H1 (cell line): ENCODE measurements at regions not wholly inside any gene's neighbourhood (a gene's known extent, or its start where the extent isn't known, plus 50 kb on each side); places are given as distances from the start of the nearest gene placed in this dataset.

Source experiments
- CTCF ChIA-PET: fragments of 300-600 bp; sonication (Branson Sonifier 250); formaldehyde crosslinking; loops from one replicate; lab custom pipeline; 2021; ENCODE audit not compliant: partially characterized antibody; lab: Charles Lee
- POLR2A ChIA-PET: fragments of 300-600 bp; sonication (Branson Sonifier 250); formaldehyde crosslinking; loops from one replicate; lab custom pipeline; 2021; ENCODE audit warnings: inconsistent platforms; ENCODE audit not compliant: partially characterized antibody; lab: Charles Lee
- DNase-seq, 2 experiments: peaks; one replicate each; pipeline versions ENCODE4 v3.0.0 to v3.0.0-alpha.2; 2010 to 2022; ENCODE audit warnings: low spot score in 2 of 2, low read depth in 1 of 2, mixed read lengths in 1 of 2
- FAIRE-seq: peaks from 2 replicates; lab custom pipeline; 2011; peaks lifted over from hg19 to GRCh38; lab: Jason Lieb, UNC
- H2AFZ ChIP-seq: 2 replicates; pipeline ENCODE4 v1.8.1; 2012; ENCODE audit warnings: low read length, inconsistent platforms
- H2AK5ac ChIP-seq: 2 replicates; pipeline ENCODE4 v1.6.1; 2013; ENCODE audit warnings: low read depth, low read length
- H2BK120ac ChIP-seq: replicated peaks from 2 replicates; pipeline ENCODE3; 2013; ENCODE audit warnings: low read depth, low read length, inconsistent platforms
- H2BK12ac ChIP-seq: 2 replicates; pipeline ENCODE4 v1.6.1; 2013; ENCODE audit warnings: low read depth, low read length
- H2BK15ac ChIP-seq: 2 replicates; pipeline ENCODE4 v1.6.1; 2013; ENCODE audit warnings: low read length
- H2BK20ac ChIP-seq: 2 replicates; pipeline ENCODE4 v1.6.1; 2013; ENCODE audit warnings: low read length
- H2BK5ac ChIP-seq: 2 replicates; pipeline ENCODE4 v1.6.1; 2013; ENCODE audit warnings: low read depth, low read length
- H3K14ac ChIP-seq: 2 replicates; pipeline ENCODE4 v1.6.1; 2013; ENCODE audit warnings: inconsistent platforms; ENCODE audit not compliant: insufficient read length
- H3K18ac ChIP-seq: 2 replicates; pipeline ENCODE4 v1.6.1; 2013; ENCODE audit warnings: low read length; ENCODE audit errors: extremely low read depth
- H3K23ac ChIP-seq: 2 replicates; pipeline ENCODE4 v1.6.1; 2013; ENCODE audit warnings: inconsistent platforms; ENCODE audit not compliant: insufficient read length
- H3K23me2 ChIP-seq: 2 replicates; pipeline ENCODE4 v1.6.1; 2013; ENCODE audit warnings: low read depth, low read length
- H3K27ac ChIP-seq: 2 replicates; pipeline ENCODE4 v1.6.1; 2011; ENCODE audit warnings: low read depth, low read length, inconsistent platforms
- H3K27me3 ChIP-seq, 4 experiments: replicated peaks in 1 of 4; 1 replicate in 1 of 4; 2 replicates in 3 of 4; pipeline versions ENCODE4 v1.6.1 to v1.8.1; 2011 to 2013; ENCODE audit warnings: low read length in 3 of 4, mild to moderate bottlenecking in 3 of 4, inconsistent platforms in 2 of 4, mixed read lengths in 2 of 4, moderate library complexity in 1 of 4; ENCODE audit not compliant: control insufficient read depth in 3 of 4, insufficient read depth in 3 of 4; ENCODE audit errors: extremely low read depth in 1 of 4
- H3K36me3 ChIP-seq, 4 experiments: 2 replicates each; pipeline versions ENCODE4 v1.6.1 to v1.8.1; 2011 to 2013; ENCODE audit warnings: mild to moderate bottlenecking in 4 of 4, low read length in 3 of 4, moderate library complexity in 2 of 4, control low read depth in 1 of 4, inconsistent platforms in 1 of 4; ENCODE audit not compliant: insufficient read depth in 4 of 4, control insufficient read depth in 2 of 4
- H3K4ac ChIP-seq: replicated peaks from 2 replicates; pipeline ENCODE3; 2013; ENCODE audit warnings: low read length, low read depth, mixed read lengths, inconsistent platforms; ENCODE audit not compliant: insufficient read length
- H3K4me1 ChIP-seq, 4 experiments: replicated peaks in 1 of 4; 1 replicate in 1 of 4; 2 replicates in 3 of 4; pipeline versions ENCODE4 v1.6.1 to v1.8.1; 2011 to 2013; ENCODE audit warnings: low read length in 3 of 4, inconsistent platforms in 2 of 4, mixed read lengths in 1 of 4; ENCODE audit not compliant: insufficient read depth in 4 of 4, control insufficient read depth in 3 of 4
- H3K4me2 ChIP-seq, 2 experiments: 2 replicates each; pipeline versions ENCODE4 v1.6.1 to v1.8.1; 2011 to 2013; ENCODE audit warnings: low read depth in 2 of 2, low read length in 2 of 2, control low read depth in 1 of 2, inconsistent platforms in 1 of 2, mild to moderate bottlenecking in 1 of 2; ENCODE audit not compliant: insufficient read depth in 1 of 2
- H3K4me3 ChIP-seq, 4 experiments: fragments of 200-600, 300-600 bp in 1 of 4; sonication (generic), shearing (Covaris generic), sonication (Bioruptor Twin) in 1 of 4; 2 replicates each; pipeline versions ENCODE4 v1.5.1 to v1.8.1; 2011 to 2016; ENCODE audit warnings: low read length in 4 of 4, low read depth in 3 of 4, control low read depth in 2 of 4, inconsistent platforms in 2 of 4, mild to moderate bottlenecking in 2 of 4, mixed read lengths in 1 of 4, moderate library complexity in 1 of 4; ENCODE audit not compliant: insufficient read depth in 2 of 4; ENCODE audit errors: extremely low read depth in 1 of 4
- H3K56ac ChIP-seq: replicated peaks from 2 replicates; pipeline ENCODE3; 2013; ENCODE audit warnings: low read depth, mild to moderate bottlenecking, mixed read lengths, low read length, inconsistent platforms; ENCODE audit not compliant: insufficient read length
- H3K79me1 ChIP-seq: 2 replicates; pipeline ENCODE4 v1.6.1; 2013; ENCODE audit warnings: low read depth, low read length, control low read depth
- H3K79me2 ChIP-seq, 2 experiments: 2 replicates each; pipeline versions ENCODE4 v1.6.1 to v1.8.1; 2012 to 2013; ENCODE audit warnings: low read length in 2 of 2, mild to moderate bottlenecking in 2 of 2, inconsistent platforms in 1 of 2; ENCODE audit not compliant: insufficient read depth in 2 of 2, control insufficient read depth in 1 of 2
- H3K9ac ChIP-seq, 4 experiments: replicated peaks in 1 of 4; 1 replicate in 1 of 4; 2 replicates in 3 of 4; pipeline versions ENCODE4 v1.6.1 to v1.8.1; 2011 to 2013; ENCODE audit warnings: low read depth in 3 of 4, low read length in 3 of 4, control low read depth in 2 of 4, mild to moderate bottlenecking in 2 of 4, moderate library complexity in 2 of 4, inconsistent platforms in 1 of 4; ENCODE audit errors: extremely low read depth in 1 of 4
- H3K9me3 ChIP-seq, 2 experiments: 2 replicates each; pipeline versions ENCODE4 v1.6.1 to v1.8.1; 2012 to 2013; ENCODE audit warnings: mild to moderate bottlenecking in 2 of 2, moderate library complexity in 2 of 2, control low read depth in 1 of 2, inconsistent platforms in 1 of 2, low read depth in 1 of 2, low read length in 1 of 2, mixed read lengths in 1 of 2; ENCODE audit not compliant: insufficient read depth in 2 of 2
- H4K20me1 ChIP-seq, 2 experiments: replicated peaks in 1 of 2; 2 replicates each; pipeline versions ENCODE3 to v1.8.1; 2011 to 2013; ENCODE audit warnings: inconsistent platforms in 2 of 2, low read length in 2 of 2, mild to moderate bottlenecking in 1 of 2; ENCODE audit not compliant: insufficient read depth in 2 of 2, control insufficient read depth in 1 of 2
- H4K5ac ChIP-seq: 2 replicates; pipeline ENCODE4 v1.6.1; 2013; ENCODE audit warnings: low read length, low read depth, mixed read lengths, inconsistent platforms; ENCODE audit not compliant: insufficient read length
- H4K8ac ChIP-seq: 2 replicates; pipeline ENCODE4 v1.8.0; 2013; ENCODE audit warnings: mild to moderate bottlenecking, moderate library complexity, low read length, inconsistent platforms; ENCODE audit not compliant: insufficient read depth; ENCODE audit errors: extremely low read depth
- H4K91ac ChIP-seq: replicated peaks from 2 replicates; pipeline ENCODE3; 2013; ENCODE audit warnings: low read length, mixed read lengths, inconsistent platforms; ENCODE audit not compliant: insufficient read length
- CHD7 ChIP-seq: fragments of 300-600 bp; sonication (generic); IDR thresholded peaks from 2 replicates; pipeline ENCODE4 v1.7.1; 2012; ENCODE audit warnings: low read length, moderate library complexity, mild to moderate bottlenecking, inconsistent platforms; ENCODE audit not compliant: insufficient replicate concordance
- WGBS, 2 experiments: shearing (Covaris generic) in 1 of 2; methylation state at CpG; one replicate each; pipeline versions ENCODE4 v1.1.6 to v1.1.7; 2013 to 2015; ENCODE audit warnings: low lambda C conversion rate in 2 of 2, mixed read lengths in 2 of 2, inconsistent platforms in 1 of 2, low coverage in 1 of 2, missing lambda C conversion rate in 1 of 2; ENCODE audit not compliant: insufficient replicate concordance in 2 of 2, insufficient coverage in 1 of 2, insufficient read length in 1 of 2; ENCODE audit errors: extremely low coverage in 1 of 2, missing lambda C conversion rate in 1 of 2; 5-methylcytosine and 5-hydroxymethylcytosine counted together

- FAIRE-seq: no peak
- H2BK15ac ChIP-seq: no peak overlapping the region
- no peaks in the 10 kb centered on the region for H3K27me3 ChIP-seq
- H3K36me3 ChIP-seq: no peaks in the 10 kb centered on the region
- ChIA-PET CTCF (interaction anchor here (1.3 kb wide), 1 partner anchor 90 kb away, joined by 3 read pairs; no protein-coding TSS in a partner anchor), POLR2A (no interaction called here)
- H3K9ac ChIP-seq: no peak overlapping the region
- H2BK5ac ChIP-seq: no peak overlapping the region
- no peaks in the 10 kb centered on the region for H3K23me2 ChIP-seq
- no peak for DNase-seq
- H3K4me2 ChIP-seq: no peak overlapping the region
- no peak overlapping the region for H2AFZ ChIP-seq
- no peak overlapping the region for H4K5ac ChIP-seq
- H3K79me1 ChIP-seq: no peaks in the 10 kb centered on the region
- H3K79me2 ChIP-seq: no peaks in the 10 kb centered on the region
- WGBS, 2 experiments: 89% methylated on average over 4 of the region's 4 CpGs; no CpG with 5 or more reads in 1 of the 2 experiments
- H3K4me1 ChIP-seq: no peaks in the 10 kb centered on the region
- no peak overlapping the region for H3K14ac ChIP-seq
- no peak overlapping the region for H3K27ac ChIP-seq
- H4K91ac ChIP-seq: no peak overlapping the region
- no peak overlapping the region for H4K8ac ChIP-seq
- no peak overlapping the region for H2BK12ac ChIP-seq
- no peaks in the 10 kb centered on the region for H4K20me1 ChIP-seq
- H3K18ac ChIP-seq: no peak overlapping the region
- H2BK120ac ChIP-seq: no peak overlapping the region
- no peak overlapping the region for H3K4ac ChIP-seq
- H2BK20ac ChIP-seq: no peak overlapping the region
- H3K9me3 ChIP-seq: no peaks in the 10 kb centered on the region
- no peak overlapping the region for H3K4me3 ChIP-seq
- H2AK5ac ChIP-seq: no peak overlapping the region
- no peak overlapping the region for H3K56ac ChIP-seq
- H3K23ac ChIP-seq: no peak overlapping the region
- no peak for TF ChIP-seq CHD7
These were observed 686.5 kb upstream of the ADAMTS16 start for GRCh38 chr5:4453655-4454054.
